H1 (cell line): ENCODE measurements at regions not wholly inside any gene's neighbourhood (a gene's known extent, or its start where the extent isn't known, plus 50 kb on each side); places are given as distances from the start of the nearest gene placed in this dataset.

Experiments used
- BRCA1 ChIP-seq: IDR thresholded peaks from 2 replicates; pipeline ENCODE4 v1.6.1; 2012; ENCODE audit warnings: low read depth, low read length, improper control_type of control experiment
- CHD7 ChIP-seq: fragments of 300-600 bp; sonication (generic); IDR thresholded peaks from 2 replicates; pipeline ENCODE4 v1.7.1; 2012; ENCODE audit warnings: low read length, moderate library complexity, mild to moderate bottlenecking, inconsistent platforms; ENCODE audit not compliant: insufficient replicate concordance
- FOSL1 ChIP-seq: IDR thresholded peaks from 2 replicates; pipeline ENCODE4 v1.6.1; 2011; ENCODE audit warnings: mild to moderate bottlenecking, low read depth, low read length, moderate library complexity; ENCODE audit not compliant: insufficient read depth
- TF ChIP-seq, protein P1 (sequence below): IDR thresholded peaks from 2 replicates; pipeline ENCODE4 v1.6.1; 2011; ENCODE audit warnings: low read length, improper control_type of control experiment

DNA sequence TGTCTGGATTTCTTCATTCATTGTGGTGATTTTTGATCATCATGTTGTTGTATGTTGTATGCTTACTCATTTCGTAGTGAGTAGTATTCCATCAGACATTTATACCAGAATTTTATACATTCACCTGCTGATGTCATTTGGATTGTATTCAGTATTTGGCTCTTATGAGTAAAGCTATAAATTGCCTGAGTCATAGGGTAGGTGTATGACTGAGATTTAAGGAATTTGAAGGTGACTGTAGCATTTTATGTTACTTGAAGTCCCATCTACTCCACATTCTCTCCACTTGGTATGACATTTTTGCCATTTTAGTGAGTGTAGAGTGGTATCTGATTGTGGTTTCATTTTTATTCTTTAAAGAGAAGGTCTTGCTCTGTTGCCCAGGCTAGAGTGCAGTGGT is 548.2 kb downstream of the TBC1D22A start (continued):
- TF ChIP-seq CHD7 (no peak), FOSL1 (no peak), BRCA1 (no peak)
- TF ChIP-seq, protein P1, sequence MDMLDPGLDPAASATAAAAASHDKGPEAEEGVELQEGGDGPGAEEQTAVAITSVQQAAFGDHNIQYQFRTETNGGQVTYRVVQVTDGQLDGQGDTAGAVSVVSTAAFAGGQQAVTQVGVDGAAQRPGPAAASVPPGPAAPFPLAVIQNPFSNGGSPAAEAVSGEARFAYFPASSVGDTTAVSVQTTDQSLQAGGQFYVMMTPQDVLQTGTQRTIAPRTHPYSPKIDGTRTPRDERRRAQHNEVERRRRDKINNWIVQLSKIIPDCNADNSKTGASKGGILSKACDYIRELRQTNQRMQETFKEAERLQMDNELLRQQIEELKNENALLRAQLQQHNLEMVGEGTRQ = no peak
